GM18858 (cell line): ENCODE measurements at regions not wholly inside any gene's neighbourhood (a gene's known extent, or its start where the extent isn't known, plus 50 kb on each side); places are given as distances from the start of the nearest gene placed in this dataset.
"Not testable (repeated sequence)": the region's sequence is repeated elsewhere in the genome, so short reads cannot be mapped to it uniquely, and the experiment has no call there.

Experiments
- ATAC-seq: cut with Tn5 transposase; IDR thresholded peaks from one replicate; pipeline ENCODE4 v1.9.1; 2021; ENCODE audit not compliant: unreplicated experiment

- no peak for ATAC-seq
These were observed 120.4 kb upstream of the ZNF184 start for GRCh38 chr6:27593200-27593818.

DNA sequence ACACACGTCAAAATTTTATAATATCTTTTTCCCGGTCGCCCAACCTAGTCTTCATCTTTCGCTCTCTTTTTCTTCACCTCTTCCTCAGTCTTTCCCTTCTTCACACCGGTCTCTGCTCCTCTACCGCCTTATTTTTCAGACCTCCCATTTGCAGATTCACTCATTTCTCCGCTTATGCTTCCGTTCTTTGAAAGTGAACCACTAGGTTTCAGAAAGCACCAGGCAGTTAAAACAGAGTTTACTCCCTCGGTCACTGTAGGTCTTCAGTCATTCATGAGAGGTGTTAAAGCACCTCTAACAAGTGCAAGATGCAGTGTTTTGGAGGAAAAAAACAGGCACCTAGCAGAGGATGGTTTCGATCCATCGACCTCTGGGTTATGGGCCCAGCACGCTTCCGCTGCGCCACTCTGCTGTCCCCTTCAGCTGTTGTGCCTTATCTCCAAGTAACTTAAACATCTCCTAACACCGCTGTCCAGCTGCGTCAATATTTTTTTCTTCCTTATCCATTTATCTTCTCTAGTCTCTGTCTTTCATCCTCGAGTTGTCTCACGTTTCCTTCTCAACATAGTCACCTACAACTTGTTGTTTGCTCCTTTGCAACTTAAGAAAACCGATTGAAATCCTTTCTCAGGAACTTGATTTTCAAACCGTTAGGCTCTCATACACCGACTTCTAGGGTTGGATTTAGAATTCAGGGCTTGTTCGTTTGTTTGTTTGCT, 119.7 kb upstream of the ZNF184 start:
- peak; percentile 76 for ATAC-seq

DNA sequence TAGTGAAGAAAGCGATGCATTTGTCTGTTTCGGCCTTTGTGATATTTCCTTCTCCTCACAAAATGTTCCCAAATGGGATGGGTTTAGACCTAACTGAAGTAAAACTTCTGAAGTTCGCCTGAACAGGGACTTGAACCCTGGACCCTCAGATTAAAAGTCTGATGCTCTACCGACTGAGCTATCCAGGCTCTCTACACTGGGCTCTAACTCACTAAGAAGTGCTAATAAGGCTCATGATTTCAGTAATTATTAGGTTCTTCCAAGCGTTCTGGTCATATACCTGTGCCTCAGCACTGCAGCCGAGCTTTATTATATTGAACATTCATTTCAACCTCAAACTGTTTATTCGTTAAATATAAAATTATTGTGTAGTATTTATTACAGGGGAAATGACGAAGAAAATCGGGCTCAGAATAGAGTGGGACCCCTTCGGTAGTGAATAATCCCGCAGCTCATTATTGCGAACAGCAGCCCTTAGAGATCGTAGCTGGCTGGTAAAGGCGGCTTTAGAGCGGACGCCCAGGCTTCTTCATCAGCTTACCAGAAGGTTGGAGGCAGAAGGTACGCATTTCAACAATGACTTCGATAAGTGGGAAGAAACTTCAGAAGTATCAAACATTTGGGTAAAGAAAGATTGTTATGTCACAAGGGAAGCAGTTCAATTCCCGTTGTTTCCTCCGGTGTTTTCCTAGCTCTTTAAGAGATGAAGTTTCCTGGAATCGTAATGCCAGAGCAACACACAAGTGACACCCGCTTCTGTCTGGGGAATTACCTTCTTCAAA, 119.0 kb upstream of the ZNF184 start:
- ATAC-seq, result no peak

DNA sequence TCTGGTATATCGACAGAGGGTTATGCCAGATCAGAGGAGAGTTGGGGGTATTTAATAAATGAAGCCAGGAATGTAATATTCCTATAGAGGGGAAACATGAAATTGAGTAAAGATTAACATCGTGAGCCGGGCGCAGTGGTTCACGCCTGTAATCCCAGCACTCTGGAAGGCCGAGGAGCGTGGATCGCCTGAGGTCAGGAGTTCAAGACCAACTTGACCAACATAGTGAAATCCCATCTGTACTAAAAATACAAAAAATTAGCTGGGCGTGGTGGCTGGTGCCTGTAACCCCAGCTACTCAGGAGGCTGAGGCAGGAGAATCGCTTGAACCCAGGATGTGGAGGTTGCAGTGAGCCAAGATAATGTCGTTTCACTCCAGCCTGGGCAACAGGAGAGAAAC, 112.4 kb upstream of the ZNF184 start:
- not testable (repeated sequence) for ATAC-seq

DNA sequence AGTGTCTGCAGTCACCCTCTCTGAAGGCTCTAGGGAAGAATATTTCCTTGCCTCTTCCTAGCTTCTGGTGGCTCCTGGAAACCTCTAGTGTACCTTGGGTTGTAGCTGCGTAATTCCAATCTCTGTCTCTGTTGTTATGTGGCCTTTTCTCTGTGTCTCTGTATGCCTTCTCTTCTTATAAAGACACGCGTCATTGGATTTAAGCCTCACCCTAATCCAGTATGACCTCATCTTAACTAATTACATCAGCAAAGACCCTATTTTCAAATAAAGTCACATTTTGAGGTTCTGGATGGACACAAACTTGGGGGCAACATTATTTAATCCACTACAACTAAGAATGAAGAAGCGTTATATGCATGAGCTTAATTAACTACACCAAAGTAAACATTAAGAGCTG, 111.4 kb upstream of the ZNF184 start:
- ATAC-seq, result no peak

- no peak for ATAC-seq
These were observed 110.2 kb upstream of the ZNF184 start for GRCh38 chr6:27582928-27583725.

- no peak for ATAC-seq
These were observed 107.1 kb upstream of the ZNF184 start for GRCh38 chr6:27579973-27580372.

GRCh38 chr6:27577922-27578321, 105.0 kb upstream of the ZNF184 start:
- no peak for ATAC-seq

DNA sequence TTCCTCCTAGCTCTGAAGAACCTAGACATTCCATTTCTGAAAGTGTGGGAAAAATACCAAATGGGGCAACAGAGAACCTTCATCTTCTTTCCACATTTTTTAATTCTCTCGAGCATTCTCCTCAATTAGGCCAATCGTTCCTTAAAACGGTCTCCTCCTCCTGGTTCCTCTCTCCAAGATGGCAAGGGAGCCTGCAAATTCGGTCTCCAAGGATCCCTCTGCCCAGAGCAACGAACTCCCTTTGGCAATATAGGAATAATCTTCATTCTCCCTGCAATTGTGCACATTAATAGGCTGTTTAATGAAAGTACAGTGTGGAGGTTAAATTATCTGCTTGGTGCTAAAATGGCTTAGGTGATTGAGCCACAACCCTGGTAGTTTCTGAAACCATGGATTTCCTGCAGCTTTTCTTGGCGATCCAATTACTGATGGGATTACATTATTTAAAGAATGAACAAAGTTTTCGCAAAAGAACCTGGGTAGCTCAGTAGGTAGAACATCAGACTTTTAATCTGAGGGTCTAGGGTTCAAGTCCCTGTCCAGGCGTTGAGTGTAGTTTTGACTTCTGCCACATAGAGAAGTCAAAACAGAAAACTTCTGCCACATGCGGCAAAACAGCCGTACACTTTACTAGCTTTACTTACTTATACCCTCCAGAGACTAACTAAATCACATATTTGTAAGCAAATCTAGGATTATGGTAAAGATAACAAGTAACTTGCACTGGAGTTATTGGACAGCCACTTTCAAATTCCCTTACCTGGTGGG, 102.9 kb upstream of the ZNF184 start:
- no peak for ATAC-seq

DNA sequence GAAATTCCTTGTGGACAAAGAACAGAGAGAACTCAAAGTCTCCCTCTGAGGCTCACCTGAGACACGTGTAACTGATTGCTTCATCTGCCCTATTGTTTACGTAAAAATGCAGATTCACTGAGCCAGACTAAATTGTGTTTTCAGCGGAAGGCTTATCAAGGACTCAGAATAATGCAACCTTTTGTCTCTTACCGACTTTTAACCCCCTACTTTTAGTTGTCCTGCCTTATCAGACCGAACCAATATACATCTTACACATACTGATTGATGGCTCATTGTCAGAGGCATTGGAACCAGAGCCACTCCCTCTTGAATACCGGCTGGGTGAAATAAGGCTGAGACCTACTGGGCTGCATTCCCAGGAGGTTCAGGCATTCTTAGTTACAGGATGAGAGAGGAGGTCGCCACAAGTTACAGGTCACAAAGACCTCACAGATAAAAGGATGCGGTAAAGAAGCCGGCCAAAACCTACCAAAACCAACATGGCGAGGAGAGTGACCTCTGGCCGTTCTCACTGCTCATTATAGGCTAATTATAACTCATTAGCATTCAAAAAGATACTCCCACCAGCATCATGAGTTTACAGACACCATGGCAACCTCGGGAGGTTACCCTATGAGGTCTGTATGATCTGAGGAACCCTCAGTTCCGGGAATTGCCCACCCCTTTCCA, 95.5 kb upstream of the ZNF184 start:
- ATAC-seq, result no peak

DNA sequence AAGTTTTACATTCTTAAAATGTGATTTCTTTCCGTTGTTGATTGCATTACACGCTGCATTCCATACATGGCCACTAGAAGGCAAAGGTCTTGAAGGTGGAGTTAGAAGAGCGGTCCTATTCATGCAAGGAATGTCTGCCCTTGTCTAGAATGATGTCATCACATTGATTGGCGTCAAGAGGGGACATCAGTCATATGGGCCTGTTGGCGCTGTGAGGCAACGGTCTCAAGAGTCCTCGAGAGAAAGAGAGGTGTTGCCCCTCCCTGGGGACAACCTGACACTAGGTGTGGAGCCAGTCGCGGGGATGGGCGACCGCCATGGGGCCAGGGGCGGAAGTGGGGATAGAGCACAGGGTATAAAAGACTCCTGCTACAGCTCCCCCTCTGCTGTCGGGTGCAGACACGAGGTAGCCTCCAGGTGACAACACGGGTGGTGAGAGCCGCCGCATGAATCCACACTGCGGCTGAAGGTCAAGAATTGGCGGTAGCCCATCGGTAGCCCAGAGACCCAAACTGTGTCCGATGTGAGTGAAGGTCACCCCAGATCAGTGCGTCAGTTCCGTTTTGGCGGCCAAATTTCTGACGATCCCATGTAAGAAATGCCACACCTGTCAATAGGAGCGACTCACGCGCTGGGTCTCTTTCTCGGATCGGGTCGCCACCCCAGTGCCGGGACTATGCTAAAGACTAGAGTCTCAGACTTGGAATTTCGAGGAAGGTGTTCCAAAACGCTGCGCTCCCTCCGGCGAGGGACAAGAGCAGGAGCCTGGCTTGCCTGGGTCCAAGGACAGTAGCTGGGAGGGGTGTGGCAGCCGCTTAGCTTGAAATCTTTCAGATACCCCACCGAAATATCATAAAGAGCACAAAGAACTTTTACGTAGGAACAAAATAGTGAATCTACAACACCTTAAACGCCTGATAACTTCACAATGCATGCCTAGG, 93.2 kb upstream of the ZNF184 start:
- no peak for ATAC-seq

DNA sequence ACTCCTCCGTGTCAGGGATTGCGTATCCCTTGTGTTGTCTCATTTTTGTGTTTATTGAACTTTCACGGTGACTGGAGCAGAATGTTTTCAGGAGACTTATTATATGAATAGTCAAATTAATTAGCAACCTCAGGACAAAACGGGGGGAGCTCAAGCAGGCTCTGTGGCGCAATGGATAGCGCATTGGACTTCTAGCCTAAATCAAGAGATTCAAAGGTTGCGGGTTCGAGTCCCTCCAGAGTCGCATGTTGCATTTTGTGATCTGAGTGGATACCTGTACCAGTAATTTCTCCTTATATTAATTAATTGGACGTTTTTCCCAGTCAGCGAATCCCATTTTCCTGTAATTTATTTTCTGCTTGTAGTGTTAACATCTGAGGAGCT, 89.1 kb upstream of the ZNF184 start:
- no peak for ATAC-seq

GRCh38 chr6:27558028-27558724, 85.3 kb upstream of the ZNF184 start:
- no peak for ATAC-seq

GRCh38 chr6:27556406-27556805, 83.5 kb upstream of the ZNF184 start:
- ATAC-seq, result no peak

DNA sequence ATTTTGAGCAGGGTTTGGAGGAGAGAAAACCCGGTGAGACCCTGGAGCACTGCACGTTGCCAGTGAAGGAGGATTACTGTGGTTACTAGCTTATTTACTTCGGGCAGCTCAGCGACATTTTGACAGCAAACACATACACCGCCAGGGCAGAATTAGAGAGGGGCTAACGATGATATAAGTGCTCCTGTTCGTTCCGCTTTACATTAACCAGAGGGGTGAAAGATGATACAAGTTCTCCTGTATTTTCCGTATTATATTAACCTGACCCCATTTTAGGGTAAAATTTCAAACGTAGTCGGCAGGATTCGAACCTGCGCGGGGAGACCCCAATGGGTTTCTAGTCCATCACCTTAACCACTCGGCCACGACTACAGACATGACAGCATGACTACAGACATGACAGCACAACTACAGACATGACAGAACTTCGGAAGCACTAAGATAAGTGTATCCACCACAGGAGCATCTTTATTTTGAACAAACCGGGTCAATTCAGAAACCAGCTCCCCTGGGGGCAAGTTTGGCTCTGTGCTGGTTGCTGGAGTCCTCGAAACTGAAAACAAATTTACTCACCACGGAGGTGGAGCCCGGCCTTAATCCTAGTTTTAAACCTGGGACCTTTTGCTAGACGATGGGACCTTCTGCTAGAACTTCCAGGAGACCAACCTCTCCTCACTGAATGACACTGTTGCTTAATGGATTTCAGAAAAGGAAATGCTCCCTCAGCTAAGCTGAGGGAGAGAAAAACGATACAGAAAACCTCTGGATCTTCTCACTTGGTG, 80.4 kb upstream of the ZNF184 start:
- no peak for ATAC-seq

DNA sequence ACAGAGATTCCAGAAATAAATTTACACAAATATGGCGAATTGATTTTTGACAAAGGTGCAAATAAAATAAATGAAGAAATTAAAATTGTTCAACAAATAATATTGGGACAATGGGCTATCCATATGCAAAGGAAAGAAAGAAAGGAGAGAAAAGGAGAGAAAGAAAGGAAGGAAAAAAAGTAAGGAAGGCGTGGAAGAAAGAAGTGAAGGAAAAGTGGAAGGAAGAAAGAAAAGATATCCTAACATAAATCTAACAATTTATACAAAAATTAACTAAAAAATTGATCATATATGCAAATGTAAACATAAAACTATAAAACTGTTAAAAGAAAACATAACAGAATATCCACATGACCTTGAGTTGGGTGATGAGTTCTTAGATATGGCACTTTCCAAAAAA, 78.7 kb upstream of the ZNF184 start:
- ATAC-seq, result no peak

GRCh38 chr6:27550692-27551091, 77.8 kb upstream of the ZNF184 start:
- ATAC-seq, result no peak

GRCh38 chr6:27549241-27549598, 76.3 kb upstream of the ZNF184 start:
- not testable (repeated sequence) for ATAC-seq
